ENCODE measurements at regions not wholly inside any gene's neighbourhood (a gene's known extent, or its start where the extent isn't known, plus 50 kb on each side); places are given as distances from the start of the nearest gene placed in this dataset.

DNA sequence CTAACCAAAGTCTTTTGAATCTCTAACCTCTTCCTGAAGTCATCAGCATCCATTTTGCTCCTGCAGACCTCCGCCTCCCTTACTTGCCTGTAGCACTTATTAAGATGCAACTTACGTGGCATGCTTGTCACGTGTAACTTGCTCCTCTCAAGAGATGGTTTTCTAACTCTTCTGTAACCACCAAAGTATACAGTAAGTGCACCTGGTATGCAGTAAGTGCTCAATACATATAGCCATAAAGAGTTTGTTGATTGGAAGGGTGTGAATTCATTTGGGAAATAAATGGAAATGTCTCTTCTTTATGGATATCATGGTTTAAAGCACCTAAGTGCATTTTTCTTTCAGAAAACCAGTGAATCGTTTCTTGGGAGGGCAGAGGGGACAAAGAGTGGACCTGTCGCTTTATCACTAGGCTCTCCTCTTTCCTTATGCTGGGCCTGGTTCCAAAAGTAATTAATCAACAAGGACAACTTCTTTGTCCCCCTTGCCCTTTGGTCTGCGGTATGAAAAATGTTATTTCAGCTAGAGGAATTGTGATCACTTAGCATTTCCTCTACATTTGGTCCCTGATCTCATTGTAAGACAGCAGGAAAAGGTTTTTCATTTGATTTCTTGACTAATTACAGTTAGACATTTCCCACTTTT lies 370.0 kb upstream of the SPRED2 start:
- in situ Hi-C loops (cut with HindIII; ENCODE audit: low sequenced_read_pairs): no loop called here

DNA sequence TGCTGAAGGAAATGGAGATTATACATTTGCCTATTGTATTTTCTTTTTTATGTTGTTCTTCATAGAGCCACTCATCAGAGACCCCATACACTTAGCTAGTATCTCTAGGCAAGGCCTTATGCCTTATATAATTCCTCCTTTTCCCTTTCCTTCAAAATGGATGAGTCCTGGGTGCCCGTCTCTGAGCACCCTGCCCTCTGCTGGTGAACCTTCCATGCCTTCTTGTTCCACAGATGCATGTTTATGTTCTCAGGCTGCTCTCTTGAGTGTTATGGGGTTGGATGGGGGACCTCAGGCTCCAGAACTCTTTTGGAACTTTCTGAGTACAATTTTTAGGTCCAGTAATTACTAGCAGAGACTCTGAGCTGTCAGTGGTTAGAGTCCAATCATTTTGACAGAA lies 368.6 kb upstream of the SPRED2 start:
- in situ Hi-C loops (cut with HindIII; ENCODE audit: low sequenced_read_pairs): no loop called here

DNA sequence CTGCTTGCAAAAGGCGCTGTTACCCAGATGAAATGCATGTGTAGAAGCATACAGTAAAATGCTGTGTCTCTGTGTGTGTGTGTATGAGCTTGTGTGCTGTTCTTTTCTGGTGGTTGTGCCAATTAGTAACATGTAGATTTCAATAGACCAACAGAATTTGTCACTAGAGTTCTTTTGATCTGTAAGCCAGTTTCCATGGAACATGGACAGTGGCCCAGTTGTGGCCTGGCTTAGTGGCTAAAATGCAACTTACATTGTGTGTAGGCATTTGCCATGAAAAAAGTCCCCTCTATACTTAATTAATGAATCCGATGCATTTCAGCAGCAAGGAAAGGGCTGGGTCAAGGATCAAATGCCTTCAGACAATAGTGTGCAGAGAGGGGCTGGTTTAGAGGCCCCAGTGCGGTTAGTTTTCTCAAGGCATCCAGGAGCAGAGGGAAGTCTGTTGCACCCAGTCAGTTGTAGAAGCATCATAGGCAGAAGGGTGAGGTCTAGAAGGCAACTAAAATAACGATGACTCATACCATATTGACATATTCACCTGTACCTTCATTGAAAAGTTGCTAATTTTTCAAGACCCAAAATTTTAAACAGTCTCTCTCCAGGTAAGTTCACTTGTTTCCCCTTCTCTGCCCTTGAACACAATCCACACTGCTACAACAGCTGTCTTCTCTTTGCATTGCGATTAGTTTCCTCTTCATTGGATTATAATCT lies 366.9 kb upstream of the SPRED2 start:
- in situ Hi-C loops (cut with HindIII; ENCODE audit: low sequenced_read_pairs): no loop called here

DNA sequence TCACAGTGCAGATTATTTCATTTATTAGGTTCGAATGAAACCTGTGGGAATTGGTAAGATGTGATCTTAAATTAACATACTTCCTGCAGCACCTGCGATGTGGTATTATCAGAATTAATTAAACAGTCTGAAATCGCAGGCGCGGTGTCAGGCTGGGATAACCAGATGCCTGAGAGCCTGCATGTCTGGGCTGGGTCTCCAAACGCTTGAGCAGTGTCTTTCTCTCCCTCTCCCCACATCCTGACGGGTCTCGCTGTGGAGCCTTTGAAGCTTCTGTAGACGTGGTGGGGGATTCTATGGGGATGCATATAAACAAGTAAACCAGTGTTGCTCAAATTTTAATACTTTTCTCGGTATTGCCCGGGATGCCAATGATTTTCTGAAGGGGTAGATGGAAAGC lies 366.2 kb upstream of the SPRED2 start:
- in situ Hi-C loops (cut with HindIII; ENCODE audit: low sequenced_read_pairs): no loop called here

DNA sequence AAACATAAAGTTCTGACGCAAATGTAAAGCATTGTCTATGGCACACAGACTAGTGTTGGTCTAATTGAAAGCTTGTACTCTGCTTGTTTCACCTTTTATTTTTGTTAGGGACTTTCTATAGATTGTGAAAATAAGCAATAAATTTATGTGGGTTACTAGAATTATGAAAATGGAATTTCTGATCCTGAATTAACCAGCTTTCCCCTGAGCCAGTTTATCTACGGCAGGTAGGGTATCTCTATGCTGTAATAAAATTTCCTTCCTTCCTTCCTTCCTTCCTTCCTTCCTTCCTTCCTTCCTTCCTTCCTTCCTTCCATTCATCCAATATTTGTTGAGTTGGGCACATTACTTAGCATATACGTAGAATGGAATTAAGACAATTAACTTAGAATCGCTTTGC lies 362.6 kb upstream of the SPRED2 start:
- in situ Hi-C loops (cut with HindIII; ENCODE audit: low sequenced_read_pairs): no loop called here

DNA sequence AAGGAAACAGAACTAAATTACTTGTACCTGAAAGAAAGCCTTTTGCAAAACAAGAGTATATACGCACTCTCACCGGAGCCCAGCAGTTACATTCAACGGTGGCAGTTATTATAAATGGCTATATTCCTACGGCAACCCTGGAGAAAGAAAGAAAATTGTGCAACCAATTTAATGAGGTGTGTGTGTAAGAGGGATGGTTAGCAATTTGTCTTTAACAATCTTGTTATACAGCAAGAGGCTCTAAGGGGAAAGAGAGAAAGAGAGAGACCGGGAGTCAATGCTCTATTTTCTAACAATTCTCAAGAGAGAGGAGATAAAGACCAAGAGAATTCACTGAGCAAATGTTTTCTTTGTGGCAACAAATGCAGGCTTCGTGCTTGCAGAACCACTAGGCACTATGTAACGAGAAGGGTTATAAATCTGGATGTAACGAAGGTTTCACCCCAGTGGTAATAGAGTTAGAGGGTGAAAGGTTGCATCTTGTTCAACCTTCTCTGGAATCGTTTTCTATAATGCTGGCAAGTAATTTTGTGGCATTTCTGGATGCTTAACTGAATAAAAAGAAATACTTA lies 359.1 kb upstream of the SPRED2 start:
- in situ Hi-C loops (cut with HindIII; ENCODE audit: low sequenced_read_pairs): no loop called here

DNA sequence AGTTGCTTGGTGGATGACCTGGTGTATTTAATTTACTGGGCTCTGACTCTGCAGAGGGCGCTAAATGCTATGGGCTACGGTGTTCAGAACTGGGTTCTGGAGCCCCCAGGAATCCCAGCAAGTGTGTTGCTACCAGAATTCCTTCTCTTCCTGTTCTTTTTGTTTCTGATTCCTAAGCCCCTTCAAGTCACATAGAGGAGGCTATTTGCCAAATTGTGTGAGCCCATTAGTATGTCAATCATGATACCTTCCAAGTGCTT lies 358.2 kb upstream of the SPRED2 start:
- in situ Hi-C loops (cut with HindIII; ENCODE audit: low sequenced_read_pairs): no loop called here

DNA sequence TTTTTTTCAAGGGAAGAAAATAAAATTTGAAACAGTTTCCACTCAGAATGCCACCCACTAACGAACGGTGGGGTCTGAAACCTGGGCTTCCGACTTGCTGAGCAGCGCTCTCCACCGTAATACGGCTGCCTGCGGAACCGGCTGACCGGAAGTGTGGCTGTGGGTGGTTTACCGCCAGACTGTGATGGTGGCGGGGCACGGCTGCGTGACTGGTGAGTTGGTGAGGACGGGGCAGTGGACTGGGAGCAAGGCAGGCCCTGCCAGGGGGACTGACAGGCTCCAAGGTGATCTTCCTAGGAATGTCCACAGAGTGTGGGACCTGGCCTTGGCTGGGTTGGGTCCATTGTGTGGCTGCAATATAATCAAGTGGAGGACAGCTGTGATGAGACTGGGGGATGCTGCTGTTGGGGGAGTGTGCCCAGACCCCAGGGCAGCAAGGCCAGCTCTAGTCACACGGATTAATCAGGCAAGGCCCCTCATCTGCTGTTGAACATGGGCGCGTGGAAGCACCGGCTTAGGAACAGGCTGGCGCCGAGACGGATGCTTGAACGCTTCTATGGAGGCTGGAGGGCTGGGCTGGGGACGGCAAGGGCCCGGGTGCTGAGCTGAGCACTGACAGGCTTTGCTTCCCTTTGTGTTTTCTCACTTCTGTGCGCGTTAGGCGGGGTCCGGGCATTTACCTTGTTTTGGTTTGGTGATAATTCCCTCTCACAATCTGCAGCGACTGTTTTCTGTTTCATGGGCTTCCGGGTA lies 357.7 kb upstream of the SPRED2 start:
- in situ Hi-C loops (cut with HindIII; ENCODE audit: low sequenced_read_pairs): no loop called here

DNA sequence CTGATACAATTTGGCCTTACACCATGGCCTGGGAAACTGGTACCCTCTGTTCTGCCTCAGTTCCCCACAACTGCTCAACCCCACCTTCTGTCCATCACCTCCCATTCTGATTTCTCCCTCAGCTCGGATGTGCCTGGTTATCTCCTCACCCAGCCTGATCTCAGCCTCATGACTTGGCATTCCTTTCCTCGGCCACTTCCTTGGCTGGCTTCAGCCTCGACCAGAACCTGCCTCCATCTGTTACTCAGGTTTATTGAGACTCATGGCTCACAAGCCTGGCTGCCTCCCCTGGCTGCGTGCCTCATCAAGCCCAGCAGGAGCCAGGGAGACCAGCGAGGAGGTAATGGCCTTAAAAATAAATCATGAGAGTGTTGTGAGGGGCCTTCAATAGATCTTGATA lies 356.2 kb upstream of the SPRED2 start:
- in situ Hi-C loops (cut with HindIII; ENCODE audit: low sequenced_read_pairs): no loop called here

DNA sequence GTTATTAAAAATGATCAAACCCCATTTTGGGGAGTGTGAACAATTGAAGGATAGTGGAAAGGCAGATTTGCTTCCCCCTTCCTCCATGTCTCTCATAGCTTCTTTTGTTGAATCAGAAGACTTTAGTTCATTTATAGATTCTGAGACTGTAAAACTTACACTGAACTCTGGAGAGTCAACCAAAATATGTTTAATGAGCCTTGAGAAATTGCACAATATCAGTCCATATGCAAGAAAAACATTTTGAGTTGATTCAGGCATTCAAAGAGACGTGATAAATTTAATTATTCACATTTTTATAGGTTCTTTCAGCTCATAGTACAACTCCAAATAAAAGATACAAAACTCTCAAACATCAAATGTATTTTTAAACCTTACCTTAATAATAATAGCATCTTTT lies 354.4 kb upstream of the SPRED2 start:
- in situ Hi-C loops (cut with HindIII; ENCODE audit: low sequenced_read_pairs): no loop called here

DNA sequence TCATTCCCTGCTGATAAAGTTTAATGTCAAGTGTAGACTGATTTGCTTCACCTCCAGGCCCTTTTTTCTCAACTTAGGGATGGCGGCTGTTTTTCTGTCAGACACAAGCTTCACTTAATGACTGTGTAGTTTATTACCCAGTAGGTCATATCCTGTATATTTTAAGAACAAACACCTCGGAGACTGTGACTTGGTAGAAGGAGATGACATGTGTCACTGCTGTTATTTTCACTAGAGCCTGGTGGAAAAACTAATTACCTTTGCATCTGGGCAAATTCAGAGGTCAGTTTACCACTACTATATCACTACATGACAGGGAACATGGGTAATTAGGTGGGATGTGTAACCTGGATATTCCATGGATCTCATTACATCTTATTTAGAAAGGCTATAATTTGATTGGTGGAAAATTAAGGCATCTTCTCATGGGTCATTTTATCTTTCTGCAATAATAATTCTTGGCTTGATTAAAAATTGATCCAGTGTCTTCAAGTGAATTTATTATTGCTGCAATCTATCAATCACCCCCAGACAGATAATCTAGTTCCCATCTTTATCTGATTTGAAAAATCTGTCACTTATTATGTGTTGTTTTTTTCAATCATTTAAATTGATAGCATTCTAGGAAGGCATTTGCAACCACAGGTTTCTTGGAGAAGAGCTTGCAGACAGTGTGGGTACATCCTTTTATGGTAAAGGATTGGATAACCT lies 353.8 kb upstream of the SPRED2 start:
- in situ Hi-C loops (cut with HindIII; ENCODE audit: low sequenced_read_pairs): no loop called here

DNA sequence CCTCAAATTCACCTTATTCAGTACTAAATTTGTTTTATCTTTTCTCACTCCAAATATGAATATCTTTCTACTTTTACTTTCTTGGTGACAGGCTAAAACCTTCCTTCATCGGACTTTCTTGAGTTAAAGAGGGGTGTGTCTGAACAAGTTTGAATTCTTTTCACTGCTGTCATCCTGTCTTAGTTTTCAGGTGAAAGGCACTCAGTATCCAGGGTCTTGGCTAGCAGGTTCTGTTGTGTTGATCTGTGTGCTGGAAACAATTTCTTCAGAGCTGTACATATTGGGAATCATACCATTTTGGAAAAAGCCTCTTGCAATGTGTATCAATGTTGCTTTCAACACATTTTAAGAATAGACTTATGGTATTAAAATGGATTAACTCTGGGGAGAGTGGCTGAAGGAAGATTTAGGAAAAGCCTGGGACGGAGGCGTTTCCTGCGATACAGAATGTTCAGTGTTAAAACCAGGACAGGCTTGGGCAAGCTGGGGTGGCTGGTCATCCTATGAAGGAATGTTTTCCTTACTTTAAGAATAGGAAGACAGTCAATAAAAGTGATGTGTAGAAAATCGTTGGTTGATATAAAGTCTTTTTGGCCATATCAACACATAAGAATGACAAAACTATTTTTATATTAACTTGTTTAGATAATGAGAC lies 350.7 kb upstream of the SPRED2 start:
- in situ Hi-C loops (cut with HindIII; ENCODE audit: low sequenced_read_pairs): no loop called here

DNA sequence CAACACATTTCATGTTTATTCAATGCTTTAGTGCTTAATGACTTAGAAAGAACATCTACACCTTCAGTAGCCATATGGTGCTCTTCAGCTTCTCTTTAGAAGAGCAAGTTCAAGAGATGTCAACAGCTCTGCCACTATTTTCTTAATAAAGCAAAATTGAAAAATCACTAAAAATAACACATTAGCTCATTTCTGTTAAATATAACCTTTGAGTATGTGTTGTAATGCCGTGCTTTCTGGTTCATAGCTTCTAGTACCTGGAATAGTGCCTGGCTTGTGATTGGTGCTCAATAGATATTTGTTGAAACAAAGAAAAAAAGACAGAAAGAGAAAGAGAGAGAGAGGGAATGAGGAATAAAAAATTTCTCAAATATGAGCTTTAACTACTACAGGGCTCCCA lies 349.8 kb upstream of the SPRED2 start:
- in situ Hi-C loops (cut with HindIII; ENCODE audit: low sequenced_read_pairs): no loop called here

DNA sequence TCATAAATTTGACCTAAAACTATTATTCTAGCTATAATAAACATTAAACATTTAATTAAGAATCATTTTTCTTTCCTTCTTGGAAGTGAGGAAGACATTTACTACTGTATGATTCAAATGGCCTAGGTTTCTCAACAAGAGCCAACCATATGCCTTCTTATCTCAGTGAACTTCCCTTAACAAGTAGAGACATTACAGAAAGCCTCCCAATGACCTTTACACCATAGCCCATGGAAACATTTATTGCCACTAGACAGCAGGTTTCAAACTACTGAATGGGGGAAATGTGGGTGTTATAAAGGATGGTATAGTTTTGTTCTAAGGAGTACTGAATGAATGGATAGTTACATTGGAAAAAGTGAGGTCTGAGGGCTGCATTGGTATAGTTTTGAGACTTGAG lies 349.4 kb upstream of the SPRED2 start:
- in situ Hi-C loops (cut with HindIII; ENCODE audit: low sequenced_read_pairs): no loop called here

DNA sequence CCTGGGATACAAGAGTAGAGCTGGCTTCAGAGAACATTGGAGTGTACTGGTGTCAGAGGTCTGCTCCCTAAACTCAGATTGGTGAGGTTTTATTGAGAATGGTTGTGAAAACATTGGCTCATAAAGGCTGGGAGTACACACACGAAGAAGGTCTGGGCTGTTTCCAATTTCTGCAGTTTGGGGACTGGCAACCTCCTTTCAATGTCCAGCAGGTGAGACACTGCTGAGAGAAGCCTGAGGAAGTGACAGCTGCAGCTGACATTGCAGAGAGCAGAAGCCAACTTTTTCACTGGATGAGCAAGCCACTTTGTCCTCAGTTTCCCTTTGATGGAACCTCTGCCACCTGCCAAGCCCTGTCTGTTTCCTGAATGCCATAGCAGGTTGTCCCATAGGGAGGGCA lies 346.6 kb upstream of the SPRED2 start:
- in situ Hi-C loops (cut with HindIII; ENCODE audit: low sequenced_read_pairs): no loop called here

DNA sequence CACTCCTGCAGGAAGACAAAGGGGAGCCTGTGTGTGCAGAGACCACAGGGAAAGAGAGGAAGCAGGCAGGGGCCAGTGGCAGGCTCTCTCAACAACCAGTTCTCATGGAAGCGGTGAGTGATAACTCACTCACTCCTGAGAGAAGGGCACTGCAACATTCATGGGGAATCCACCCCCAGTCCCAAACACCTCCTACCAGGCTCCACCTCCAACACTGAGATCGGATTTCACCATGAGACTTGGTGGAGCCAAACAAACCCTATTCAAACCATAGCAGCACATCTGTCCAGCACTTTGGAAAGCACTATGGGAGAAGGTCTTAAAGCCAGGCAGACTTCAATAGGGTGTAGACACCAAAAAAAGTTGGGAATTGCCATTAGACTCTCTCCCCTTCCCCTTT lies 345.7 kb upstream of the SPRED2 start:
- in situ Hi-C loops (cut with HindIII; ENCODE audit: low sequenced_read_pairs): no loop called here

DNA sequence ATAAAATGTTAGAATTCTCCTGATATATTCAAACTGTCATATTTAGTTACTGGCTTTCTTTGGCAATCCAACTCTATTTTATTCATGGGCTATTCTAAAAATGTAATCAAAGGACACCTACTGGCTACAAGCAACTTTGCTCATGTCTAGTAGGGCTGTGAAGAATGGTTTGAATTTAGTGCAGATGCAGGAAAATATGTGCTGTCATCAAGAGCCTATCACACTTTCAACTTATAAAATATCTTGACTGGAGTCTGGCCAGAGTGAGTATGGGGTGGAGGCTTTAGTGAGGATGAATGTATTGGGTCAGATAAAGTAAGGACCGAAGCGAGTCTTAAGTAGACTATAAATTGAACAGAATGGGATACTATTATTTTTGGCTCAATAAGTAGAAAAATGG lies 343.4 kb upstream of the SPRED2 start:
- in situ Hi-C loops (cut with HindIII; ENCODE audit: low sequenced_read_pairs): no loop called here

DNA sequence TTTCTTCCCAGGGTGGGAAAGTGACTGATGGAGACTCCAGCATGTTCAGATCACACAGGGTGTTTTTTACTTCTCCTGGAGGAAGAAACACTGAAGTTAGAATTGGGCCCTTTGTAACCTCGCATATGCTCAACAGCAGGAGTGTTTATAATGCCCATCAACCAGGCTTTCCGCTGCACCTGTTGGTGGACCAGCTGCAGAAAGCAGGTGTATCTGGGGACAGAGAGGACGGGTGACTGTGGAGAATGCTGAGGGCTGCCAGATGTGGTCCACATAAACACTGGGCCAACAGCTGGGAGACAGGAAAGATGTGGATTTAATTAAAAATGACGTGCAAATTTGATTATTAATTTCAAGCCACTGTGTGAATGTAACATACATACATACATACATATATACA lies 335.5 kb upstream of the SPRED2 start:
- in situ Hi-C loops (cut with HindIII; ENCODE audit: low sequenced_read_pairs): no loop called here

DNA sequence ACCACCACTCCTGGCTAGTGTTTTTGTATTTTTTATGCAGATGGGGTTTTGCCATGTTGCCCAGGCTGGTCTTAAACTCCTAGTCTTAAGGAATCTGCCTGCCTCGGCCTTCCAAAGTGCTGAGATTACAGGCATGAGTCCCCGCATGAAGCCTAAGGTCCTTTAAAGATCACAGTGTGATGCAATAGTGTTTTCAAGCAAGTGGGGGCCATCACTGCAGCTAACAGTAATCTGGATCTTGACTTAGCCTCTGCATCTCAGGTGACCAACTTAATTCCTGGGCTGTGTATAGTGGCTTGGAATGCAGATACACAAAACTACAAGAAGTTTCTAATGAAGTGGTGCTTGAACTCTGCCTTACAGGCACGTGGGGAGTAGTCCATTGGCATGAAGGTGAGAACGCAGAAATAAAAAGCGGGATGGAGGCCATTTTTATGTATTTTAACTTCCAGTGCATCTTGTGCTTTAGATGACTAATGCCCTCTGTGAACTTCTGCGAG lies 334.4 kb upstream of the SPRED2 start:
- in situ Hi-C loops (cut with HindIII; ENCODE audit: low sequenced_read_pairs): no loop called here

DNA sequence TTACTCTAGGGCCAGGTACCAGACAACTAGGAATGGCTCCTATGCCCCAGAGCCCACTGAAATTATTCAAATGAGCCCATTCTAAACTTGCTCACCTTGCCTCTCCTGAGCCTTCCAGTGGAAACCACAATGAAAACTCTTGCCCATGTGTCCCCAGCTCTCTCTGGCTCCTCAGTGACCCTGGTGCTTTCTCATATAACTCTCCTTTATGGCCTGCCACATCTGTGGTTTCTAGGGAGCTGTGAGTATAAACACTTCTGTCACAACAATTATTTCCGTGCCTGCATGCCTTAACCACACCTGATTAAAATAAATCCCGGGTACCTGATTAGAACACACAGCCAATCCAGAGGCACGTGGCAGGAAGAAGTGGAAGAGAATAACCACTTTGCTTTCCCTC lies 333.0 kb upstream of the SPRED2 start:
- in situ Hi-C loops (cut with HindIII; ENCODE audit: low sequenced_read_pairs): no loop called here

DNA sequence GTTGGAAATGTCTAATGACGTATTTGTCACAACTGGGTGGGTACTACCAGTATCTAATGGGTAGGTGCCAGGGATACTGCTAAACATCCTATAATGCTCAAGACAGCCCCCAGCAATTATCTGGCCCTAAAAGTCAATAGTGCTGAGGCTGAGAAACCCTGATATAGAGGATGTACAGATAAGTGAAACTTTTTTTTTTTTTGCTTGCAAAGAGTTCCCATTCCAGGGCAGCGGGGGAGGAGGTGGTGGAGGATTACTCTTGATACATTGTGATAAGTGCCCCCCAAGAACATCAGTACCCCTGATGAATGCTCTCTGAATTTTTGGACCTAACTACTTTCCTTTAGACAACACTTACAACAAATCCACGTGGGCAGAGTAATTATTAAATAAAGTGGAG lies 329.7 kb upstream of the SPRED2 start:
- in situ Hi-C loops (cut with HindIII; ENCODE audit: low sequenced_read_pairs): no loop called here

Data from DLD1 (cell line).